SK-N-SH treated with all-trans-retinoic acid at 6 μM for 48 hours (cell line): ENCODE measurements at regions not wholly inside any gene's neighbourhood (a gene's known extent, or its start where the extent isn't known, plus 50 kb on each side); places are given as distances from the start of the nearest gene placed in this dataset.

ENCODE experiments used
- ATAC-seq: fragments of 200-7000 bp; cut with Tn5 transposase; 3 replicates; pipeline ENCODE4 v1.9.1; 2020; ENCODE audit warnings: mild to moderate bottlenecking, moderate library complexity
- ARNTL ChIP-seq: fragments of 450-650 bp; formaldehyde crosslinking; IDR thresholded peaks from 2 replicates; pipeline ENCODE4 v1.5.0; 2020; ENCODE audit warnings: low read depth, mild to moderate bottlenecking, moderate library complexity, borderline replicate concordance
- CSDC2 ChIP-seq: fragments of 250-450 bp; sonication (Bioruptor Pico); IDR thresholded peaks from 2 replicates; pipeline ENCODE4 v1.5.0; 2020; ENCODE audit warnings: mild to moderate bottlenecking, moderate library complexity
- ESRRG ChIP-seq: fragments of 250-450 bp; sonication (Bioruptor Pico); IDR thresholded peaks from 2 replicates; pipeline ENCODE4 v1.6.1; 2021; ENCODE audit warnings: mild to moderate bottlenecking
- GLIS3 ChIP-seq: fragments of 250-450 bp; sonication (Bioruptor Pico); IDR thresholded peaks from 2 replicates; pipeline ENCODE4 v1.5.0; 2020; ENCODE audit warnings: mild to moderate bottlenecking, moderate library complexity
- ISL1 ChIP-seq: fragments of 250-450 bp; sonication (Bioruptor Pico); IDR thresholded peaks from 2 replicates; pipeline ENCODE4 v2.1.2; 2022; ENCODE audit warnings: mild to moderate bottlenecking, moderate library complexity
- PPARA ChIP-seq: fragments of 250-450 bp; sonication (Bioruptor Pico); IDR thresholded peaks from 2 replicates; pipeline ENCODE4 v1.5.0; 2020; ENCODE audit warnings: mild to moderate bottlenecking, borderline replicate concordance
- RARB ChIP-seq: fragments of 250-450 bp; sonication (Bioruptor Pico); IDR thresholded peaks from 2 replicates; pipeline ENCODE4 v1.8.0; 2021; ENCODE audit warnings: mild to moderate bottlenecking, moderate library complexity
- SNAI2 ChIP-seq: fragments of 250-450 bp; sonication (Bioruptor Pico); IDR thresholded peaks from 2 replicates; pipeline ENCODE4 v1.5.0; 2020; ENCODE audit warnings: mild to moderate bottlenecking, moderate library complexity
- TCF4 ChIP-seq: fragments of 250-450 bp; sonication (Bioruptor Pico); IDR thresholded peaks from 2 replicates; pipeline ENCODE4 v1.8.0; 2021; ENCODE audit warnings: mild to moderate bottlenecking, moderate library complexity, borderline replicate concordance
- TOX ChIP-seq: fragments of 250-450 bp; sonication (Bioruptor Pico); IDR thresholded peaks from 2 replicates; pipeline ENCODE4 v1.8.0; 2021; ENCODE audit warnings: mild to moderate bottlenecking, moderate library complexity, borderline replicate concordance
- ZC3H10 ChIP-seq: fragments of 250-450 bp; sonication (Bioruptor Pico); IDR thresholded peaks from 2 replicates; pipeline ENCODE4 v1.5.1; 2021; ENCODE audit warnings: mild to moderate bottlenecking, moderate library complexity
- ZFP3 ChIP-seq: fragments of 250-450 bp; sonication (Bioruptor Pico); IDR thresholded peaks from 2 replicates; pipeline ENCODE4 v1.5.0; 2020; ENCODE audit warnings: mild to moderate bottlenecking, moderate library complexity
- ZFP30 ChIP-seq: fragments of 450-650 bp; formaldehyde crosslinking; IDR thresholded peaks from 2 replicates; pipeline ENCODE4 v1.5.0; 2022; ENCODE audit warnings: mild to moderate bottlenecking, moderate library complexity
- ZNF565 ChIP-seq: fragments of 450-650 bp; formaldehyde crosslinking; conservative IDR thresholded peaks from 2 replicates; pipeline ENCODE4 v1.5.0; 2020; ENCODE audit warnings: low read depth, mild to moderate bottlenecking, moderate library complexity
- ZNF70 ChIP-seq: fragments of 450-650 bp; formaldehyde crosslinking; IDR thresholded peaks from 2 replicates; pipeline ENCODE4 v1.5.0; 2020; ENCODE audit warnings: mild to moderate bottlenecking, moderate library complexity
- ZNF8 ChIP-seq: fragments of 450-650 bp; formaldehyde crosslinking; IDR thresholded peaks from 2 replicates; pipeline ENCODE4 v1.5.0; 2020; ENCODE audit warnings: mild to moderate bottlenecking, moderate library complexity
- TF ChIP-seq, protein P1 (sequence below): fragments of 250-450 bp; sonication (Bioruptor Pico); IDR thresholded peaks from 2 replicates; pipeline ENCODE4 v1.5.1; 2021; ENCODE audit warnings: mild to moderate bottlenecking, moderate library complexity
- TF ChIP-seq, protein P2 (sequence below): fragments of 250-450 bp; sonication (Bioruptor Pico); IDR thresholded peaks from 2 replicates; pipeline ENCODE4 v1.5.0; 2020; ENCODE audit warnings: mild to moderate bottlenecking, moderate library complexity
- TF ChIP-seq, protein P3 (sequence below): fragments of 250-450 bp; sonication (Bioruptor Pico); IDR thresholded peaks from 2 replicates; pipeline ENCODE4 v1.5.1; 2020; ENCODE audit warnings: low read depth, mild to moderate bottlenecking, moderate library complexity
- TF ChIP-seq, protein P4 (sequence below): fragments of 250-450 bp; sonication (Bioruptor Pico); IDR thresholded peaks from 2 replicates; pipeline ENCODE4 v1.8.0; 2021; ENCODE audit warnings: low read depth, mild to moderate bottlenecking, moderate library complexity, borderline replicate concordance
- TF ChIP-seq, protein P5 (sequence below): fragments of 250-450 bp; sonication (Bioruptor Pico); IDR thresholded peaks from 2 replicates; pipeline ENCODE4 v1.8.0; 2020; ENCODE audit warnings: mild to moderate bottlenecking, moderate library complexity, borderline replicate concordance

DNA sequence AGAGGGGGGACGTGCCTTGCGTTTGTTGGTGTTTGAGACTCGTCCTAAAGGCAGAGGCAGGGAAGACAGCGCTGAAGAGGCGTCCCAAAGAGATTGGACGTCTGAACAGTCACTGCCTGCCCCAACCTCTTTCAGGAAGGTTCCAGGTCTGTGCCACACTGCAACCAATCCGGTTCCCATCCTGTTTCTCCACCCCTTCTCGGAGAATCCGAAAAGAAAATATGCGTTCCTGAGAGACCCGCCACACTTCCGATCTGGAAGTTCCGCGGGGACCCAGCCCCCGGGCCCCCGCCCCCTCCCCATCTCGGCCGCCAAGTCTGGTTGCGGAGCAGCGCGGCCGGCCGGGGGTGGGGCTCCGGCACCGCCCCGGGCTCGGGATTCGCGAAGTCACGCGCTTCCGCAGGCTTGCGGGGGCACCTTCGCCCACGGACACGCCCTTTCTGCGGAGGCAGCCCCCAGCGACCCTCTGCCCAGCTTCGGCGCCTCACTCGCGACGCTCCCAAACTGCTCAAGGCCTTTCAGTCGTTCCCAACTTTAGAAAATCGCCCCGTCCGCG, 124.5 kb upstream of the DPYD start (continued):
- TF ChIP-seq, protein P1, sequence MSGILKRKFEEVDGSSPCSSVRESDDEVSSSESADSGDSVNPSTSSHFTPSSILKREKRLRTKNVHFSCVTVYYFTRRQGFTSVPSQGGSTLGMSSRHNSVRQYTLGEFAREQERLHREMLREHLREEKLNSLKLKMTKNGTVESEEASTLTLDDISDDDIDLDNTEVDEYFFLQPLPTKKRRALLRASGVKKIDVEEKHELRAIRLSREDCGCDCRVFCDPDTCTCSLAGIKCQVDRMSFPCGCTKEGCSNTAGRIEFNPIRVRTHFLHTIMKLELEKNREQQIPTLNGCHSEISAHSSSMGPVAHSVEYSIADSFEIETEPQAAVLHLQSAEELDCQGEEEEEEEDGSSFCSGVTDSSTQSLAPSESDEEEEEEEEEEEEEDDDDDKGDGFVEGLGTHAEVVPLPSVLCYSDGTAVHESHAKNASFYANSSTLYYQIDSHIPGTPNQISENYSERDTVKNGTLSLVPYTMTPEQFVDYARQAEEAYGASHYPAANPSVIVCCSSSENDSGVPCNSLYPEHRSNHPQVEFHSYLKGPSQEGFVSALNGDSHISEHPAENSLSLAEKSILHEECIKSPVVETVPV, result no peak
- no peak for TF ChIP-seq CSDC2 (CRISPR knock-in tag)
- no peak for TF ChIP-seq ZFP3 (CRISPR knock-in tag)
- TF ChIP-seq ZC3H10 (CRISPR knock-in tag), result no peak
- no peak for TF ChIP-seq ISL1
- no peak for TF ChIP-seq ZFP30 (CRISPR knock-in tag)

DNA sequence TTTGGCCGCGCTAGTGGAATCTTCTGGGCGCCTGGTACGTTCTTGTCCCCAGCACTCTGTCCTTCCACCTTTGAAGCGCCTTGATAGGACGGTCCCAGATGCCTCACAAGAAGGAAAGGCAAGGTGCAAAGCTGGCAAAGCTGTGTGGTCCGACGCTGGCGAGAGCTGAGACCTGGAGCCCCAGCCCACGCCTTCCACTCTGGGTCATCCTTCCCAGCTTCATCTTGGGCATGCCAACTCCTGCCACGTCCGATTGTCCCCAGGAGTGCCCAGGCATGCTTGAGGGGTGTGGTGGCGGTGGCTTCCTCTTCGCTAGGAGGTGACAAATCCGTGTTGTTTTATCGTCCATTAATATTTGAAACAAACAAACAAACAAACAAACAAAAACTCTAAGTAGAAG, 123.9 kb upstream of the DPYD start:
- ATAC-seq, result no peak
- TF ChIP-seq, protein P2, sequence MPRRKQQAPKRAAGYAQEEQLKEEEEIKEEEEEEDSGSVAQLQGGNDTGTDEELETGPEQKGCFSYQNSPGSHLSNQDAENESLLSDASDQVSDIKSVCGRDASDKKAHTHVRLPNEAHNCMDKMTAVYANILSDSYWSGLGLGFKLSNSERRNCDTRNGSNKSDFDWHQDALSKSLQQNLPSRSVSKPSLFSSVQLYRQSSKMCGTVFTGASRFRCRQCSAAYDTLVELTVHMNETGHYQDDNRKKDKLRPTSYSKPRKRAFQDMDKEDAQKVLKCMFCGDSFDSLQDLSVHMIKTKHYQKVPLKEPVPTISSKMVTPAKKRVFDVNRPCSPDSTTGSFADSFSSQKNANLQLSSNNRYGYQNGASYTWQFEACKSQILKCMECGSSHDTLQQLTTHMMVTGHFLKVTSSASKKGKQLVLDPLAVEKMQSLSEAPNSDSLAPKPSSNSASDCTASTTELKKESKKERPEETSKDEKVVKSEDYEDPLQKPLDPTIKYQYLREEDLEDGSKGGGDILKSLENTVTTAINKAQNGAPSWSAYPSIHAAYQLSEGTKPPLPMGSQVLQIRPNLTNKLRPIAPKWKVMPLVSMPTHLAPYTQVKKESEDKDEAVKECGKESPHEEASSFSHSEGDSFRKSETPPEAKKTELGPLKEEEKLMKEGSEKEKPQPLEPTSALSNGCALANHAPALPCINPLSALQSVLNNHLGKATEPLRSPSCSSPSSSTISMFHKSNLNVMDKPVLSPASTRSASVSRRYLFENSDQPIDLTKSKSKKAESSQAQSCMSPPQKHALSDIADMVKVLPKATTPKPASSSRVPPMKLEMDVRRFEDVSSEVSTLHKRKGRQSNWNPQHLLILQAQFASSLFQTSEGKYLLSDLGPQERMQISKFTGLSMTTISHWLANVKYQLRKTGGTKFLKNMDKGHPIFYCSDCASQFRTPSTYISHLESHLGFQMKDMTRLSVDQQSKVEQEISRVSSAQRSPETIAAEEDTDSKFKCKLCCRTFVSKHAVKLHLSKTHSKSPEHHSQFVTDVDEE (CRISPR knock-in tag), result no peak
- no peak for TF ChIP-seq SNAI2 (CRISPR knock-in tag)

DNA sequence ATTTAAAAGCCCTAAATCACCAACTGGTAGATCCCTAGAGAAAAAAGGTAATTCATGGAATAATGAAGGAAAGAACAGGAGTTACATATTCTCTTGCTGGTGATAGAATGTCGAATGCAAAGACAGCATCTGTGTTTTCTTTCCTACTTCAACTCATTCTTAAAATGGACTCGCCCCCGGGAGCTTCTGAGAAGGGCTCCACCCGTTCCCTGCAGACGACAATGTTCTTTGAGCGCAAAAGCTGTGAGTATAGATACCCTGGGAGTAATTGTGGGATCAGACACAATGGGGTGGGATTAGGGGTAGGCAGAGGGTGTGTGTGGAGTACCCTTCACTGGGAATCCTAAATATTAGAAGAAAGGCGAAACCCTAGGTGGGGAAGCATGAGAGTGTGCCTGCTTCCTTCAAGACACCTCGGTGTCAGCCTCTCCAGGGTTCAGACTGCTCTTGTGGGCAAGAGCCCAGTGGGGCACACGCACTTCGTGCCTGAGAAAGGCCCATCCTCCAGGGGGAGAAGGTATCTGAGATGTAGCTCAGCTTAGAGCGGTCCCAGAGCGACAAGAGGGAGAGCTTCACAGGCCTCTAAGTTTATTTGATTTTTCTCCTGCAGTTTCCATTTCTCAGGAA, 123.3 kb upstream of the DPYD start:
- no peak for TF ChIP-seq RARB (CRISPR knock-in tag)
- no peak for TF ChIP-seq ZC3H10 (CRISPR knock-in tag)
- TF ChIP-seq TOX (CRISPR knock-in tag), result no peak
- TF ChIP-seq ZFP3 (CRISPR knock-in tag), result no peak
- TF ChIP-seq, protein P1, result no peak
- no peak for TF ChIP-seq ARNTL (CRISPR knock-in tag)
- no peak for TF ChIP-seq ZNF565 (CRISPR knock-in tag)
- no peak for TF ChIP-seq ZNF70
- TF ChIP-seq, protein P3, sequence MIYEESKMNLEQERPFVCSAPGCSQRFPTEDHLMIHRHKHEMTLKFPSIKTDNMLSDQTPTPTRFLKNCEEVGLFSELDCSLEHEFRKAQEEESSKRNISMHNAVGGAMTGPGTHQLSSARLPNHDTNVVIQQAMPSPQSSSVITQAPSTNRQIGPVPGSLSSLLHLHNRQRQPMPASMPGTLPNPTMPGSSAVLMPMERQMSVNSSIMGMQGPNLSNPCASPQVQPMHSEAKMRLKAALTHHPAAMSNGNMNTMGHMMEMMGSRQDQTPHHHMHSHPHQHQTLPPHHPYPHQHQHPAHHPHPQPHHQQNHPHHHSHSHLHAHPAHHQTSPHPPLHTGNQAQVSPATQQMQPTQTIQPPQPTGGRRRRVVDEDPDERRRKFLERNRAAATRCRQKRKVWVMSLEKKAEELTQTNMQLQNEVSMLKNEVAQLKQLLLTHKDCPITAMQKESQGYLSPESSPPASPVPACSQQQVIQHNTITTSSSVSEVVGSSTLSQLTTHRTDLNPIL, result no peak
- TF ChIP-seq ISL1, result no peak
- no peak for TF ChIP-seq PPARA
- no peak for TF ChIP-seq ESRRG (CRISPR knock-in tag)
- TF ChIP-seq, protein P4, sequence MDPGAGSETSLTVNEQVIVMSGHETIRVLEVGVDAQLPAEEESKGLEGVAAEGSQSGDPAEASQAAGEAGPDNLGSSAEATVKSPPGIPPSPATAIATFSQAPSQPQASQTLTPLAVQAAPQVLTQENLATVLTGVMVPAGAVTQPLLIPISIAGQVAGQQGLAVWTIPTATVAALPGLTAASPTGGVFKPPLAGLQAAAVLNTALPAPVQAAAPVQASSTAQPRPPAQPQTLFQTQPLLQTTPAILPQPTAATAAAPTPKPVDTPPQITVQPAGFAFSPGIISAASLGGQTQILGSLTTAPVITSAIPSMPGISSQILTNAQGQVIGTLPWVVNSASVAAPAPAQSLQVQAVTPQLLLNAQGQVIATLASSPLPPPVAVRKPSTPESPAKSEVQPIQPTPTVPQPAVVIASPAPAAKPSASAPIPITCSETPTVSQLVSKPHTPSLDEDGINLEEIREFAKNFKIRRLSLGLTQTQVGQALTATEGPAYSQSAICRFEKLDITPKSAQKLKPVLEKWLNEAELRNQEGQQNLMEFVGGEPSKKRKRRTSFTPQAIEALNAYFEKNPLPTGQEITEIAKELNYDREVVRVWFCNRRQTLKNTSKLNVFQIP (CRISPR knock-in tag), result no peak
- TF ChIP-seq CSDC2 (CRISPR knock-in tag), result no peak
- TF ChIP-seq GLIS3, result no peak
- no peak for TF ChIP-seq TCF4 (CRISPR knock-in tag)
- TF ChIP-seq, protein P5, sequence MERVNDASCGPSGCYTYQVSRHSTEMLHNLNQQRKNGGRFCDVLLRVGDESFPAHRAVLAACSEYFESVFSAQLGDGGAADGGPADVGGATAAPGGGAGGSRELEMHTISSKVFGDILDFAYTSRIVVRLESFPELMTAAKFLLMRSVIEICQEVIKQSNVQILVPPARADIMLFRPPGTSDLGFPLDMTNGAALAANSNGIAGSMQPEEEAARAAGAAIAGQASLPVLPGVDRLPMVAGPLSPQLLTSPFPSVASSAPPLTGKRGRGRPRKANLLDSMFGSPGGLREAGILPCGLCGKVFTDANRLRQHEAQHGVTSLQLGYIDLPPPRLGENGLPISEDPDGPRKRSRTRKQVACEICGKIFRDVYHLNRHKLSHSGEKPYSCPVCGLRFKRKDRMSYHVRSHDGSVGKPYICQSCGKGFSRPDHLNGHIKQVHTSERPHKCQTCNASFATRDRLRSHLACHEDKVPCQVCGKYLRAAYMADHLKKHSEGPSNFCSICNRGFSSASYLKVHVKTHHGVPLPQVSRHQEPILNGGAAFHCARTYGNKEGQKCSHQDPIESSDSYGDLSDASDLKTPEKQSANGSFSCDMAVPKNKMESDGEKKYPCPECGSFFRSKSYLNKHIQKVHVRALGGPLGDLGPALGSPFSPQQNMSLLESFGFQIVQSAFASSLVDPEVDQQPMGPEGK (CRISPR knock-in tag), result no peak
- TF ChIP-seq ZNF8 (CRISPR knock-in tag), result no peak
- no peak for ATAC-seq
